H1 (cell line): ENCODE measurements at regions not wholly inside any gene's neighbourhood (a gene's known extent, or its start where the extent isn't known, plus 50 kb on each side); places are given as distances from the start of the nearest gene placed in this dataset.

Experiments
- CTCF ChIA-PET: fragments of 300-600 bp; sonication (Branson Sonifier 250); formaldehyde crosslinking; loops from one replicate; lab custom pipeline; 2021; ENCODE audit not compliant: partially characterized antibody; lab: Charles Lee
- POLR2A ChIA-PET: fragments of 300-600 bp; sonication (Branson Sonifier 250); formaldehyde crosslinking; loops from one replicate; lab custom pipeline; 2021; ENCODE audit warnings: inconsistent platforms; ENCODE audit not compliant: partially characterized antibody; lab: Charles Lee
- DNase-seq, 2 experiments: peaks; one replicate each; pipeline versions ENCODE4 v3.0.0 to v3.0.0-alpha.2; 2010 to 2022; ENCODE audit warnings: low spot score in 2 of 2, low read depth in 1 of 2, mixed read lengths in 1 of 2
- FAIRE-seq: peaks from 2 replicates; lab custom pipeline; 2011; peaks lifted over from hg19 to GRCh38; lab: Jason Lieb, UNC
- H2AFZ ChIP-seq: 2 replicates; pipeline ENCODE4 v1.8.1; 2012; ENCODE audit warnings: low read length, inconsistent platforms
- H2AK5ac ChIP-seq: 2 replicates; pipeline ENCODE4 v1.6.1; 2013; ENCODE audit warnings: low read depth, low read length
- H2BK120ac ChIP-seq: replicated peaks from 2 replicates; pipeline ENCODE3; 2013; ENCODE audit warnings: low read depth, low read length, inconsistent platforms
- H2BK12ac ChIP-seq: 2 replicates; pipeline ENCODE4 v1.6.1; 2013; ENCODE audit warnings: low read depth, low read length
- H2BK15ac ChIP-seq: 2 replicates; pipeline ENCODE4 v1.6.1; 2013; ENCODE audit warnings: low read length
- H2BK20ac ChIP-seq: 2 replicates; pipeline ENCODE4 v1.6.1; 2013; ENCODE audit warnings: low read length
- H2BK5ac ChIP-seq: 2 replicates; pipeline ENCODE4 v1.6.1; 2013; ENCODE audit warnings: low read depth, low read length
- H3K14ac ChIP-seq: 2 replicates; pipeline ENCODE4 v1.6.1; 2013; ENCODE audit warnings: inconsistent platforms; ENCODE audit not compliant: insufficient read length
- H3K18ac ChIP-seq: 2 replicates; pipeline ENCODE4 v1.6.1; 2013; ENCODE audit warnings: low read length; ENCODE audit errors: extremely low read depth
- H3K23ac ChIP-seq: 2 replicates; pipeline ENCODE4 v1.6.1; 2013; ENCODE audit warnings: inconsistent platforms; ENCODE audit not compliant: insufficient read length
- H3K23me2 ChIP-seq: 2 replicates; pipeline ENCODE4 v1.6.1; 2013; ENCODE audit warnings: low read depth, low read length
- H3K27ac ChIP-seq: 2 replicates; pipeline ENCODE4 v1.6.1; 2011; ENCODE audit warnings: low read depth, low read length, inconsistent platforms
- H3K27me3 ChIP-seq, 4 experiments: replicated peaks in 1 of 4; 1 replicate in 1 of 4; 2 replicates in 3 of 4; pipeline versions ENCODE4 v1.6.1 to v1.8.1; 2011 to 2013; ENCODE audit warnings: low read length in 3 of 4, mild to moderate bottlenecking in 3 of 4, inconsistent platforms in 2 of 4, mixed read lengths in 2 of 4, moderate library complexity in 1 of 4; ENCODE audit not compliant: control insufficient read depth in 3 of 4, insufficient read depth in 3 of 4; ENCODE audit errors: extremely low read depth in 1 of 4
- H3K36me3 ChIP-seq, 4 experiments: 2 replicates each; pipeline versions ENCODE4 v1.6.1 to v1.8.1; 2011 to 2013; ENCODE audit warnings: mild to moderate bottlenecking in 4 of 4, low read length in 3 of 4, moderate library complexity in 2 of 4, control low read depth in 1 of 4, inconsistent platforms in 1 of 4; ENCODE audit not compliant: insufficient read depth in 4 of 4, control insufficient read depth in 2 of 4
- H3K4ac ChIP-seq: replicated peaks from 2 replicates; pipeline ENCODE3; 2013; ENCODE audit warnings: low read length, low read depth, mixed read lengths, inconsistent platforms; ENCODE audit not compliant: insufficient read length
- H3K4me1 ChIP-seq, 4 experiments: replicated peaks in 1 of 4; 1 replicate in 1 of 4; 2 replicates in 3 of 4; pipeline versions ENCODE4 v1.6.1 to v1.8.1; 2011 to 2013; ENCODE audit warnings: low read length in 3 of 4, inconsistent platforms in 2 of 4, mixed read lengths in 1 of 4; ENCODE audit not compliant: insufficient read depth in 4 of 4, control insufficient read depth in 3 of 4
- H3K4me2 ChIP-seq, 2 experiments: 2 replicates each; pipeline versions ENCODE4 v1.6.1 to v1.8.1; 2011 to 2013; ENCODE audit warnings: low read depth in 2 of 2, low read length in 2 of 2, control low read depth in 1 of 2, inconsistent platforms in 1 of 2, mild to moderate bottlenecking in 1 of 2; ENCODE audit not compliant: insufficient read depth in 1 of 2
- H3K4me3 ChIP-seq, 4 experiments: fragments of 200-600, 300-600 bp in 1 of 4; sonication (generic), shearing (Covaris generic), sonication (Bioruptor Twin) in 1 of 4; 2 replicates each; pipeline versions ENCODE4 v1.5.1 to v1.8.1; 2011 to 2016; ENCODE audit warnings: low read length in 4 of 4, low read depth in 3 of 4, control low read depth in 2 of 4, inconsistent platforms in 2 of 4, mild to moderate bottlenecking in 2 of 4, mixed read lengths in 1 of 4, moderate library complexity in 1 of 4; ENCODE audit not compliant: insufficient read depth in 2 of 4; ENCODE audit errors: extremely low read depth in 1 of 4
- H3K56ac ChIP-seq: replicated peaks from 2 replicates; pipeline ENCODE3; 2013; ENCODE audit warnings: low read depth, mild to moderate bottlenecking, mixed read lengths, low read length, inconsistent platforms; ENCODE audit not compliant: insufficient read length
- H3K79me1 ChIP-seq: 2 replicates; pipeline ENCODE4 v1.6.1; 2013; ENCODE audit warnings: low read depth, low read length, control low read depth
- H3K79me2 ChIP-seq, 2 experiments: 2 replicates each; pipeline versions ENCODE4 v1.6.1 to v1.8.1; 2012 to 2013; ENCODE audit warnings: low read length in 2 of 2, mild to moderate bottlenecking in 2 of 2, inconsistent platforms in 1 of 2; ENCODE audit not compliant: insufficient read depth in 2 of 2, control insufficient read depth in 1 of 2
- H3K9ac ChIP-seq, 4 experiments: replicated peaks in 1 of 4; 1 replicate in 1 of 4; 2 replicates in 3 of 4; pipeline versions ENCODE4 v1.6.1 to v1.8.1; 2011 to 2013; ENCODE audit warnings: low read depth in 3 of 4, low read length in 3 of 4, control low read depth in 2 of 4, mild to moderate bottlenecking in 2 of 4, moderate library complexity in 2 of 4, inconsistent platforms in 1 of 4; ENCODE audit errors: extremely low read depth in 1 of 4
- H3K9me3 ChIP-seq, 2 experiments: 2 replicates each; pipeline versions ENCODE4 v1.6.1 to v1.8.1; 2012 to 2013; ENCODE audit warnings: mild to moderate bottlenecking in 2 of 2, moderate library complexity in 2 of 2, control low read depth in 1 of 2, inconsistent platforms in 1 of 2, low read depth in 1 of 2, low read length in 1 of 2, mixed read lengths in 1 of 2; ENCODE audit not compliant: insufficient read depth in 2 of 2
- H4K20me1 ChIP-seq, 2 experiments: replicated peaks in 1 of 2; 2 replicates each; pipeline versions ENCODE3 to v1.8.1; 2011 to 2013; ENCODE audit warnings: inconsistent platforms in 2 of 2, low read length in 2 of 2, mild to moderate bottlenecking in 1 of 2; ENCODE audit not compliant: insufficient read depth in 2 of 2, control insufficient read depth in 1 of 2
- H4K5ac ChIP-seq: 2 replicates; pipeline ENCODE4 v1.6.1; 2013; ENCODE audit warnings: low read length, low read depth, mixed read lengths, inconsistent platforms; ENCODE audit not compliant: insufficient read length
- H4K8ac ChIP-seq: 2 replicates; pipeline ENCODE4 v1.8.0; 2013; ENCODE audit warnings: mild to moderate bottlenecking, moderate library complexity, low read length, inconsistent platforms; ENCODE audit not compliant: insufficient read depth; ENCODE audit errors: extremely low read depth
- H4K91ac ChIP-seq: replicated peaks from 2 replicates; pipeline ENCODE3; 2013; ENCODE audit warnings: low read length, mixed read lengths, inconsistent platforms; ENCODE audit not compliant: insufficient read length
- BRCA1 ChIP-seq: IDR thresholded peaks from 2 replicates; pipeline ENCODE4 v1.6.1; 2012; ENCODE audit warnings: low read depth, low read length, improper control_type of control experiment
- CBX8 ChIP-seq: fragments of 300-800, 300-1000 bp; sonication (generic); IDR thresholded peaks from 2 replicates; pipeline ENCODE4 v1.7.1; 2016; ENCODE audit warnings: low read depth, low read length, borderline replicate concordance
- CREB1 ChIP-seq: IDR thresholded peaks from 2 replicates; pipeline ENCODE4 v1.6.1; 2012; ENCODE audit warnings: inconsistent platforms
- GTF2F1 ChIP-seq: IDR thresholded peaks from 2 replicates; pipeline ENCODE4 v1.6.1; 2012; ENCODE audit warnings: low read depth, low read length, improper control_type of control experiment, borderline replicate concordance
- HDAC2 ChIP-seq, 2 experiments: fragments of 300-600 bp in 1 of 2; sonication (generic) in 1 of 2; IDR thresholded peaks; 2 replicates each; pipeline ENCODE4 v1.6.1; 2011 to 2012; ENCODE audit warnings: low read depth in 2 of 2, low read length in 2 of 2, mild to moderate bottlenecking in 2 of 2, moderate library complexity in 2 of 2, borderline replicate concordance in 1 of 2, inconsistent platforms in 1 of 2
- JUN ChIP-seq: IDR thresholded peaks from 2 replicates; pipeline ENCODE4 v1.6.1; 2011; ENCODE audit warnings: low read depth, mild to moderate bottlenecking, improper control_type of control experiment, low read length
- KDM1A ChIP-seq: fragments of 200-600, 300-600 bp; sonication (generic); IDR thresholded peaks from 2 replicates; pipeline ENCODE4 v1.7.1; 2016; ENCODE audit warnings: mild to moderate bottlenecking, low read length, borderline replicate concordance
- NANOG ChIP-seq: IDR thresholded peaks from 2 replicates; pipeline ENCODE4 v1.6.1; 2011; ENCODE audit warnings: low read length, low read depth, mild to moderate bottlenecking, inconsistent platforms; ENCODE audit not compliant: insufficient read depth, poor library complexity, severe bottlenecking
- NRF1 ChIP-seq: IDR thresholded peaks from 2 replicates; pipeline ENCODE4 v1.6.1; 2011; ENCODE audit warnings: mild to moderate bottlenecking, low read depth, low read length, improper control_type of control experiment
- POLR2AphosphoS5 ChIP-seq: IDR thresholded peaks from 2 replicates; pipeline ENCODE4 v1.6.1; 2011; ENCODE audit warnings: low read depth, low read length
- RAD21 ChIP-seq, 2 experiments: IDR thresholded peaks in 1 of 2; conservative IDR thresholded peaks in 1 of 2; 2 replicates each; pipeline ENCODE4 v1.6.1; 2011; ENCODE audit warnings: low read depth in 2 of 2, low read length in 2 of 2, improper control_type of control experiment in 1 of 2, inconsistent platforms in 1 of 2, mild to moderate bottlenecking in 1 of 2, moderate library complexity in 1 of 2
- SP4 ChIP-seq: IDR thresholded peaks from 2 replicates; pipeline ENCODE4 v1.6.1; 2012; ENCODE audit warnings: low read length, inconsistent platforms
- TBP ChIP-seq: IDR thresholded peaks from 2 replicates; pipeline ENCODE4 v1.6.1; 2011; ENCODE audit warnings: low read depth, low read length, improper control_type of control experiment
- ZNF274 ChIP-seq: IDR thresholded peaks from 2 replicates; pipeline ENCODE4 v1.7.0; 2012; ENCODE audit warnings: low read length, borderline replicate concordance; ENCODE audit errors: extremely low read depth
- WGBS, 2 experiments: shearing (Covaris generic) in 1 of 2; methylation state at CpG; one replicate each; pipeline versions ENCODE4 v1.1.6 to v1.1.7; 2013 to 2015; ENCODE audit warnings: low lambda C conversion rate in 2 of 2, mixed read lengths in 2 of 2, inconsistent platforms in 1 of 2, low coverage in 1 of 2, missing lambda C conversion rate in 1 of 2; ENCODE audit not compliant: insufficient replicate concordance in 2 of 2, insufficient coverage in 1 of 2, insufficient read length in 1 of 2; ENCODE audit errors: extremely low coverage in 1 of 2, missing lambda C conversion rate in 1 of 2; 5-methylcytosine and 5-hydroxymethylcytosine counted together
- TF ChIP-seq, protein P1 (sequence below): IDR thresholded peaks from 2 replicates; pipeline ENCODE4 v1.6.1; 2011; ENCODE audit warnings: low read length, improper control_type of control experiment

DNA sequence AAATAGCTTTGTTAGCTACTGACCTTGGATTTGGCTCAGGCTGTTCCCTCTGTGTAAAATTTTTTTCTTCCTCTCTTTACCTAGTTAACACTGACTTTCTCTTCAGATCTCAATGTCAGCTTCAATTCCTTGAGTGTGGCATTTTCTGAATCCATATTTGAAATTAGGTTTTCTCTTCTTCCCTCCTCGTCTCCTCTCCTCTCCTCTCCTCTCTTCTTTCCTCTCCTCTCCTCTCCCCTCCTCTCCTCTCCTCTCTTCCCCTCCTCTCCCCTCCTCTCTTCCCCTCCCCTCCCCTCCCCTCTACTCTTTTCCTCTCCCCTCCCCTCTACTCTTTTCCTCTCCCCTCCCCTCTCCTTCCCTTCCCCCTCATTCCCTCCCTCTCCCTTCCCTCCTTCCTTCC lies 453.3 kb downstream of the BMP2 start:
- no peak overlapping the region for H2BK15ac ChIP-seq
- H3K18ac ChIP-seq: no peak overlapping the region
- ChIA-PET CTCF (no interaction called here), POLR2A (no interaction called here)
- no peak overlapping the region for H4K8ac ChIP-seq
- H3K9me3 ChIP-seq: no peaks in the 10 kb centered on the region; a peak in 1 of 4 replicates
- H3K27ac ChIP-seq: no peak overlapping the region
- no peak overlapping the region for H3K9ac ChIP-seq
- H3K4me3 ChIP-seq: no peak overlapping the region
- H3K4ac ChIP-seq: no peak overlapping the region
- no peak overlapping the region for H3K4me2 ChIP-seq
- H3K27me3 ChIP-seq: no peaks in the 10 kb centered on the region
- H2AK5ac ChIP-seq: no peak overlapping the region
- H4K5ac ChIP-seq: no peak overlapping the region
- DNase-seq: no peak
- no peak overlapping the region for H2BK120ac ChIP-seq
- no peak overlapping the region for H2AFZ ChIP-seq
- H3K23me2 ChIP-seq: no peaks in the 10 kb centered on the region
- no peak overlapping the region for H2BK5ac ChIP-seq
- H2BK12ac ChIP-seq: no peak overlapping the region
- no peak overlapping the region for H3K23ac ChIP-seq
- H3K79me2 ChIP-seq: no peaks in the 10 kb centered on the region
- H4K20me1 ChIP-seq: no peaks in the 10 kb centered on the region
- no peak overlapping the region for H3K56ac ChIP-seq
- FAIRE-seq: no peak
- H3K14ac ChIP-seq: no peak overlapping the region
- WGBS, 2 experiments: no CpG with 5 or more reads among the region's 1 CpG
- no peak overlapping the region for H2BK20ac ChIP-seq
- H3K79me1 ChIP-seq: no peaks in the 10 kb centered on the region
- H4K91ac ChIP-seq: no peak overlapping the region
- no peaks in the 10 kb centered on the region for H3K36me3 ChIP-seq
- H3K4me1 ChIP-seq: no peaks in the 10 kb centered on the region
- TF ChIP-seq JUN (no peak), ZNF274 (no peak), KDM1A (no peak), HDAC2 (IDR thresholded peaks at IDR 0.05; ENCODE audit: borderline replicate concordance in 1 of 2, low read depth in 2 of 2, low read length in 2 of 2) (no peak), SP4 (no peak), TBP (no peak), RAD21 (IDR thresholded peaks at IDR 0.05 in 1 of 2, conservative IDR thresholded peaks at IDR 0.05 in 1 of 2; ENCODE audit: low read depth in 2 of 2, low read length in 2 of 2) (no peak), POLR2AphosphoS5 (no peak), NRF1 (no peak), BRCA1 (no peak), CBX8 (no peak), CREB1 (no peak), NANOG (no peak), GTF2F1 (no peak)
- TF ChIP-seq, protein P1, sequence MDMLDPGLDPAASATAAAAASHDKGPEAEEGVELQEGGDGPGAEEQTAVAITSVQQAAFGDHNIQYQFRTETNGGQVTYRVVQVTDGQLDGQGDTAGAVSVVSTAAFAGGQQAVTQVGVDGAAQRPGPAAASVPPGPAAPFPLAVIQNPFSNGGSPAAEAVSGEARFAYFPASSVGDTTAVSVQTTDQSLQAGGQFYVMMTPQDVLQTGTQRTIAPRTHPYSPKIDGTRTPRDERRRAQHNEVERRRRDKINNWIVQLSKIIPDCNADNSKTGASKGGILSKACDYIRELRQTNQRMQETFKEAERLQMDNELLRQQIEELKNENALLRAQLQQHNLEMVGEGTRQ: no peak
